ENCODE measurements at regions not wholly inside any gene's neighbourhood (a gene's known extent, or its start where the extent isn't known, plus 50 kb on each side); places are given as distances from the start of the nearest gene placed in this dataset.

DNA sequence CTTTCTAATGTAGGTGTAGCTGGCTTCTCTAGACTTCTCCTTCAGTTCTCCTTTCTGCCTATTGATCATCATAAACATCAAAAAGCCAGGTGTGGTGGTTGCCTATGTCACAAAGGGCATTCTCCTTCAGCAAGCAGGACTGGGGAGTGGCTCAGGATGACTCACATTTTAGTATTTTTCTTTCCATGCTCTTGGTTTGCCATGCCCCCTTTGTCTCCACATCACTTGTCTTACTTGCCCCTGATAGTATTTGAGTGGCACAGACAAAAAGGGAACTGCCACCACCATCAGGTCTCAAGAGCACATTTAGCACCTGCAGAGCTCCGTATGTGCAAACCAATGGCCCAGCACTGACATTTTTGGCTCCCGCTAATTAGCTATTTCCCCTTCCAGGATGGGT, 698.8 kb downstream of the DHX35 start (continued):
- TF ChIP-seq, protein P1, sequence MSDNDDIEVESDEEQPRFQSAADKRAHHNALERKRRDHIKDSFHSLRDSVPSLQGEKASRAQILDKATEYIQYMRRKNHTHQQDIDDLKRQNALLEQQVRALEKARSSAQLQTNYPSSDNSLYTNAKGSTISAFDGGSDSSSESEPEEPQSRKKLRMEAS (IDR thresholded peaks at IDR 0.05), result no peak
- no peak for TF ChIP-seq TEAD4 (IDR thresholded peaks at IDR 0.05; ENCODE audit: low read depth, low read length)
- no peak for TF ChIP-seq JUN (IDR thresholded peaks at IDR 0.05; ENCODE audit: low read depth, low read length)
- TF ChIP-seq, protein P2, sequence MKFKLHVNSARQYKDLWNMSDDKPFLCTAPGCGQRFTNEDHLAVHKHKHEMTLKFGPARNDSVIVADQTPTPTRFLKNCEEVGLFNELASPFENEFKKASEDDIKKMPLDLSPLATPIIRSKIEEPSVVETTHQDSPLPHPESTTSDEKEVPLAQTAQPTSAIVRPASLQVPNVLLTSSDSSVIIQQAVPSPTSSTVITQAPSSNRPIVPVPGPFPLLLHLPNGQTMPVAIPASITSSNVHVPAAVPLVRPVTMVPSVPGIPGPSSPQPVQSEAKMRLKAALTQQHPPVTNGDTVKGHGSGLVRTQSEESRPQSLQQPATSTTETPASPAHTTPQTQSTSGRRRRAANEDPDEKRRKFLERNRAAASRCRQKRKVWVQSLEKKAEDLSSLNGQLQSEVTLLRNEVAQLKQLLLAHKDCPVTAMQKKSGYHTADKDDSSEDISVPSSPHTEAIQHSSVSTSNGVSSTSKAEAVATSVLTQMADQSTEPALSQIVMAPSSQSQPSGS (IDR thresholded peaks at IDR 0.05; ENCODE audit: low read length), result no peak
- TF ChIP-seq GTF2F1 (IDR thresholded peaks at IDR 0.05; ENCODE audit: borderline replicate concordance, low read depth, low read length), result no peak
